ENCODE measurements at regions not wholly inside any gene's neighbourhood (a gene's known extent, or its start where the extent isn't known, plus 50 kb on each side); places are given as distances from the start of the nearest gene placed in this dataset.

- intact Hi-C loops (cut with micrococcal nuclease) = no loop called here
- Mint-ChIP-seq H3K4me3 (no peak overlapping the region), H3K36me3 (ENCODE audit: low read depth) (no peaks in the 10 kb centered on the region), H3K4me1 (no peaks in the 10 kb centered on the region), H3K27ac (no peak overlapping the region), H3K27me3 (peaks cover 14% of the 10 kb centered on the region), H3K9me3 (peaks cover 3% of the 10 kb centered on the region)
- no peak for DNase-seq
- POLR2A ChIA-PET = no interaction called here
- CTCF ChIA-PET = no interaction called here
- ATAC-seq (ENCODE audit: low read depth) = no peak
- TF ChIP-seq CTCF (IDR thresholded peaks at IDR 0.05) = no peak
Observed at GRCh38 chr3:127404221-127405009, 116.6 kb upstream of the PRR20G start.

GRCh38 chr3:127403795-127404194 lies 115.9 kb upstream of the PRR20G start:
- ChIA-PET CTCF (no interaction called here), POLR2A (no interaction called here)
- no peak for TF ChIP-seq CTCF (IDR thresholded peaks at IDR 0.05)
- Mint-ChIP-seq H3K27ac (no peak overlapping the region), H3K36me3 (ENCODE audit: low read depth) (no peaks in the 10 kb centered on the region), H3K27me3 (peaks cover 14% of the 10 kb centered on the region), H3K9me3 (peaks cover 3% of the 10 kb centered on the region), H3K4me3 (no peak overlapping the region), H3K4me1 (no peaks in the 10 kb centered on the region)
- intact Hi-C loops (cut with micrococcal nuclease) = no loop called here
- ATAC-seq (ENCODE audit: low read depth) = no peak
- no peak for DNase-seq

- H3K27ac Mint-ChIP-seq = no peak overlapping the region
- no peak overlapping the region for H3K4me3 Mint-ChIP-seq
- CTCF ChIA-PET = no interaction called here
- H3K9me3 Mint-ChIP-seq = peaks cover 3% of the 10 kb centered on the region
- POLR2A ChIA-PET = no interaction called here
- DNase-seq (no peak), ATAC-seq (ENCODE audit: low read depth) (no peak)
- H3K27me3 Mint-ChIP-seq = peaks cover 6% of the 10 kb centered on the region
- no peaks in the 10 kb centered on the region for H3K4me1 Mint-ChIP-seq
- no peak for TF ChIP-seq CTCF (IDR thresholded peaks at IDR 0.05)
- no peaks in the 10 kb centered on the region for H3K36me3 Mint-ChIP-seq (ENCODE audit: low read depth)
- intact Hi-C loops (cut with micrococcal nuclease) = no loop called here
Observed at GRCh38 chr3:127399154-127399553, 111.3 kb upstream of the PRR20G start.

GRCh38 chr3:127396473-127396872 lies 108.6 kb upstream of the PRR20G start:
- intact Hi-C loops (cut with micrococcal nuclease) = no loop called here
- H3K36me3 Mint-ChIP-seq (ENCODE audit: low read depth) = no peaks in the 10 kb centered on the region
- CTCF ChIA-PET = no interaction called here
- TF ChIP-seq CTCF (IDR thresholded peaks at IDR 0.05) = no peak
- DNase-seq = no peak
- H3K27ac Mint-ChIP-seq = no peak overlapping the region
- peaks cover 6% of the 10 kb centered on the region for H3K27me3 Mint-ChIP-seq
- peaks cover 3% of the 10 kb centered on the region for H3K9me3 Mint-ChIP-seq
- H3K4me1 Mint-ChIP-seq = no peaks in the 10 kb centered on the region
- ATAC-seq (ENCODE audit: low read depth) = no peak
- POLR2A ChIA-PET = no interaction called here
- no peak overlapping the region for H3K4me3 Mint-ChIP-seq

GRCh38 chr3:127395663-127396355 lies 108.0 kb upstream of the PRR20G start:
- TF ChIP-seq CTCF (IDR thresholded peaks at IDR 0.05) = no peak
- Mint-ChIP-seq H3K36me3 (ENCODE audit: low read depth) (no peaks in the 10 kb centered on the region), H3K4me3 (no peak overlapping the region), H3K27ac (no peak overlapping the region), H3K4me1 (no peaks in the 10 kb centered on the region), H3K9me3 (peaks cover 3% of the 10 kb centered on the region), H3K27me3 (peaks cover 6% of the 10 kb centered on the region)
- DNase-seq = no peak
- intact Hi-C loops (cut with micrococcal nuclease) = no loop called here
- CTCF ChIA-PET = no interaction called here
- ATAC-seq (ENCODE audit: low read depth) = no peak
- POLR2A ChIA-PET = no interaction called here

All from activated B cell treated with CpG ODN at 0.5 μM for 24 hours (primary cell).